Neuron (in vitro differentiated cells): ENCODE measurements at regions not wholly inside any gene's neighbourhood (a gene's known extent, or its start where the extent isn't known, plus 50 kb on each side); places are given as distances from the start of the nearest gene placed in this dataset.

Experiments
- H2AFZ ChIP-seq: one replicate; pipeline ENCODE4 v1.6.1; 2013; ENCODE audit warnings: low read depth, mild to moderate bottlenecking, inconsistent platforms, low read length, moderate library complexity
- H3K27me3 ChIP-seq: one replicate; pipeline ENCODE4 v1.6.1; 2013; ENCODE audit warnings: low read length; ENCODE audit not compliant: insufficient read depth
- H3K36me3 ChIP-seq: one replicate; pipeline ENCODE4 v1.6.1; 2013; ENCODE audit warnings: low read length; ENCODE audit not compliant: insufficient read depth
- H3K4me1 ChIP-seq: one replicate; pipeline ENCODE4 v1.6.1; 2013; ENCODE audit warnings: low read length; ENCODE audit not compliant: insufficient read depth
- H3K4me3 ChIP-seq: 2 replicates; pipeline ENCODE4 v1.5.1; 2013; ENCODE audit warnings: mild to moderate bottlenecking, low read length, moderate library complexity
- H3K9me3 ChIP-seq: one replicate; pipeline ENCODE4 v1.6.1; 2013; ENCODE audit warnings: low read length

GRCh38 chr16:50440991-50441390, 72.2 kb upstream of the BRD7 start:
- Histone ChIP-seq H3K9me3 (peaks cover 19% of the 10 kb centered on the region), H2AFZ (no peak overlapping the region), H3K4me3 (no peak overlapping the region), H3K4me1 (peaks cover 10% of the 10 kb centered on the region), H3K27me3 (no peaks in the 10 kb centered on the region), H3K36me3 (no peaks in the 10 kb centered on the region)

- Histone ChIP-seq H3K9me3 (peaks cover 19% of the 10 kb centered on the region), H3K36me3 (no peaks in the 10 kb centered on the region), H2AFZ (no peak overlapping the region), H3K27me3 (no peaks in the 10 kb centered on the region), H3K4me3 (no peak overlapping the region), H3K4me1 (peaks cover 5% of the 10 kb centered on the region)
Observed at GRCh38 chr16:50440531-50440930, 71.7 kb upstream of the BRD7 start.

- no peaks in the 10 kb centered on the region for H3K27me3 ChIP-seq
- no peak overlapping the region for H3K4me3 ChIP-seq
- no peaks in the 10 kb centered on the region for H3K4me1 ChIP-seq
- no peaks in the 10 kb centered on the region for H3K36me3 ChIP-seq
- peaks cover 19% of the 10 kb centered on the region for H3K9me3 ChIP-seq
- H2AFZ ChIP-seq = no peak overlapping the region
Observed at GRCh38 chr16:50437769-50438437, 69.1 kb upstream of the BRD7 start.

- Histone ChIP-seq H3K4me1 (no peaks in the 10 kb centered on the region), H2AFZ (no peak overlapping the region), H3K27me3 (no peaks in the 10 kb centered on the region), H3K9me3 (peaks cover 8% of the 10 kb centered on the region), H3K36me3 (no peaks in the 10 kb centered on the region), H3K4me3 (no peak overlapping the region)
Observed at GRCh38 chr16:50436271-50436670, 67.5 kb upstream of the BRD7 start.

GRCh38 chr16:50434872-50435478, 66.2 kb upstream of the BRD7 start:
- Histone ChIP-seq H3K9me3 (peaks cover 2% of the 10 kb centered on the region), H3K27me3 (no peaks in the 10 kb centered on the region), H3K4me3 (no peak overlapping the region), H2AFZ (no peak overlapping the region), H3K36me3 (no peaks in the 10 kb centered on the region), H3K4me1 (no peaks in the 10 kb centered on the region)

GRCh38 chr16:50430076-50430475, 61.3 kb upstream of the BRD7 start:
- H3K36me3 ChIP-seq = no peaks in the 10 kb centered on the region
- H2AFZ ChIP-seq = no peak overlapping the region
- H3K4me1 ChIP-seq = peaks cover 6% of the 10 kb centered on the region
- no peaks in the 10 kb centered on the region for H3K27me3 ChIP-seq
- no peaks in the 10 kb centered on the region for H3K9me3 ChIP-seq
- no peak overlapping the region for H3K4me3 ChIP-seq

- no peak overlapping the region for H3K4me3 ChIP-seq
- no peak overlapping the region for H2AFZ ChIP-seq
- peaks cover 6% of the 10 kb centered on the region for H3K4me1 ChIP-seq
- H3K27me3 ChIP-seq = no peaks in the 10 kb centered on the region
- no peaks in the 10 kb centered on the region for H3K9me3 ChIP-seq
- H3K36me3 ChIP-seq = no peaks in the 10 kb centered on the region
Observed at GRCh38 chr16:50428742-50429141, 60.0 kb upstream of the BRD7 start.

- Histone ChIP-seq H3K9me3 (peaks cover 1% of the 10 kb centered on the region), H3K4me3 (no peak overlapping the region), H3K27me3 (no peaks in the 10 kb centered on the region), H2AFZ (no peak overlapping the region), H3K36me3 (no peaks in the 10 kb centered on the region), H3K4me1 (peaks cover 6% of the 10 kb centered on the region)
Observed at GRCh38 chr16:50428116-50428515, 59.3 kb upstream of the BRD7 start.

- Histone ChIP-seq H3K27me3 (no peaks in the 10 kb centered on the region), H2AFZ (no peak overlapping the region), H3K4me1 (peaks cover 6% of the 10 kb centered on the region), H3K9me3 (peaks cover 5% of the 10 kb centered on the region), H3K4me3 (no peak overlapping the region), H3K36me3 (no peaks in the 10 kb centered on the region)
Observed at GRCh38 chr16:50427107-50427506, 58.3 kb upstream of the BRD7 start.

GRCh38 chr16:50425648-50426047, 56.9 kb upstream of the BRD7 start:
- H3K9me3 ChIP-seq = peaks cover 5% of the 10 kb centered on the region
- H3K27me3 ChIP-seq = no peaks in the 10 kb centered on the region

GRCh38 chr16:50425044-50425443, 56.3 kb upstream of the BRD7 start:
- Histone ChIP-seq H3K36me3 (no peaks in the 10 kb centered on the region), H3K4me1 (peaks cover 6% of the 10 kb centered on the region), H2AFZ (no peak overlapping the region), H3K9me3 (peaks cover 5% of the 10 kb centered on the region), H3K4me3 (no peak overlapping the region), H3K27me3 (no peaks in the 10 kb centered on the region)

More at GRCh38 chr16:50425648-50426047, 56.9 kb upstream of the BRD7 start:
- no peak overlapping the region for H2AFZ ChIP-seq
- H3K4me3 ChIP-seq = no peak overlapping the region
- peaks cover 6% of the 10 kb centered on the region for H3K4me1 ChIP-seq
- no peaks in the 10 kb centered on the region for H3K36me3 ChIP-seq

- Histone ChIP-seq H2AFZ (no peak overlapping the region), H3K27me3 (no peaks in the 10 kb centered on the region), H3K36me3 (no peaks in the 10 kb centered on the region), H3K4me3 (no peak overlapping the region), H3K9me3 (peaks cover 5% of the 10 kb centered on the region), H3K4me1 (peaks cover 6% of the 10 kb centered on the region)
Observed at GRCh38 chr16:50422926-50423325, 54.1 kb upstream of the BRD7 start.

- Histone ChIP-seq H2AFZ (no peak overlapping the region), H3K9me3 (peaks cover 5% of the 10 kb centered on the region), H3K4me1 (no peaks in the 10 kb centered on the region), H3K4me3 (no peak overlapping the region), H3K36me3 (no peaks in the 10 kb centered on the region), H3K27me3 (no peaks in the 10 kb centered on the region)
Observed at GRCh38 chr16:50419116-50419515, 50.3 kb upstream of the BRD7 start.
